ENCODE measurements at regions not wholly inside any gene's neighbourhood (a gene's known extent, or its start where the extent isn't known, plus 50 kb on each side); places are given as distances from the start of the nearest gene placed in this dataset.
"Not testable (repeated sequence)": the region's sequence is repeated elsewhere in the genome, so short reads cannot be mapped to it uniquely, and the experiment has no call there.

GRCh38 chr7:149562602-149563001 is 65.0 kb upstream of the ZNF746 start:
- no peak for DNase-seq

GRCh38 chr7:149561072-149561471 is 63.5 kb upstream of the ZNF746 start:
- no peak for DNase-seq

- DNase-seq: no peak
Observed at GRCh38 chr7:149559711-149560110, 62.1 kb upstream of the ZNF746 start.

- DNase-seq: no peak
Observed at GRCh38 chr7:149558149-149558861, 60.7 kb upstream of the ZNF746 start.

- DNase-seq: not testable (repeated sequence)
Observed at GRCh38 chr7:149556525-149556924, 58.9 kb upstream of the ZNF746 start.

- not testable (repeated sequence) for DNase-seq
Observed at GRCh38 chr7:149554821-149555220, 57.2 kb upstream of the ZNF746 start.

- not testable (repeated sequence) for DNase-seq
Observed at GRCh38 chr7:149553991-149554390, 56.4 kb upstream of the ZNF746 start.

- DNase-seq: no peak
Observed at GRCh38 chr7:149552799-149553198, 55.2 kb upstream of the ZNF746 start.
